SJSA1 (cell line): ENCODE measurements at regions not wholly inside any gene's neighbourhood (a gene's known extent, or its start where the extent isn't known, plus 50 kb on each side); places are given as distances from the start of the nearest gene placed in this dataset.

Experiments used
- DNase-seq, 2 experiments: peaks; one replicate each; pipeline ENCODE4 v3.0.0-alpha.2; 2015 to 2020; ENCODE audit warnings: low spot score in 2 of 2, low read depth in 1 of 2
- H3K27ac ChIP-seq: fragments of 250-450 bp; sonication (Bioruptor Pico); 2 replicates; pipeline ENCODE4 v1.5.1; 2020; ENCODE audit warnings: mild to moderate bottlenecking, moderate library complexity
- H3K27me3 ChIP-seq: fragments of 250-450 bp; sonication (Bioruptor Pico); replicated peaks from 2 replicates; pipeline ENCODE4 v1.5.1; 2020; ENCODE audit warnings: mild to moderate bottlenecking, moderate library complexity
- H3K36me3 ChIP-seq: fragments of 250-450 bp; sonication (Bioruptor Pico); 2 replicates; pipeline ENCODE4 v1.5.1; 2020; ENCODE audit warnings: mild to moderate bottlenecking
- H3K4me1 ChIP-seq: fragments of 250-450 bp; sonication (Bioruptor Pico); replicated peaks from 2 replicates; pipeline ENCODE4 v1.6.1; 2021; ENCODE audit warnings: mild to moderate bottlenecking
- H3K4me3 ChIP-seq: fragments of 250-450 bp; sonication (Bioruptor Pico); 2 replicates; pipeline ENCODE4 v1.5.1; 2020; ENCODE audit warnings: mild to moderate bottlenecking
- H3K9me3 ChIP-seq: fragments of 250-450 bp; sonication (Bioruptor Pico); replicated peaks from 2 replicates; pipeline ENCODE4 v1.5.1; 2020; ENCODE audit warnings: mild to moderate bottlenecking

DNA sequence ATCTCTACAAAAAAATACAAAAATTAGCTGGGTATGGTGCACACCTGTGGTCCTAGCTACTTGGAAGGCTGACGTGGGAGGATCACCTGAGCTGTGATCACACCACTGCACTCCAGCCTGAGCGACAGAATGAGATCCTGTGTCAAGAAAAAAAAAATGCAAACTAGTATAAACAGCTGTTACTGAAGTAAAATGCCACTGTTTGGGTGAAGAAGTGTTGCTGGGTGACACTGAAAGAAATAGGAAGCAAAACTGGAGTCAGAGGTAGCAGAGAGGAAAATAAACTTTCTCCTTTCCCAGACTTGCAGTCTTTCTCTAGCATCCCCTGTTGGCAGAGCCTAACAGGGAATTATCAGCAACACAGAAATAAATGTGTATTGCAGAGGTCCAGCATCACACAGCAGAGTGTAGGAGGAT, 241.2 kb upstream of the PREP start:
- Histone ChIP-seq H3K4me1 (peaks cover 6% of the 10 kb centered on the region), H3K27ac (no peak overlapping the region), H3K36me3 (no peaks in the 10 kb centered on the region), H3K27me3 (no peaks in the 10 kb centered on the region), H3K4me3 (no peak overlapping the region), H3K9me3 (no peaks in the 10 kb centered on the region)
- DNase-seq: no peak

- Histone ChIP-seq H3K4me3 (no peak overlapping the region), H3K27me3 (no peaks in the 10 kb centered on the region), H3K4me1 (peaks cover 6% of the 10 kb centered on the region), H3K36me3 (no peaks in the 10 kb centered on the region), H3K27ac (no peak overlapping the region), H3K9me3 (no peaks in the 10 kb centered on the region)
- DNase-seq: no peak
Measured at GRCh38 chr6:105642708-105643107, 239.8 kb upstream of the PREP start.

DNA sequence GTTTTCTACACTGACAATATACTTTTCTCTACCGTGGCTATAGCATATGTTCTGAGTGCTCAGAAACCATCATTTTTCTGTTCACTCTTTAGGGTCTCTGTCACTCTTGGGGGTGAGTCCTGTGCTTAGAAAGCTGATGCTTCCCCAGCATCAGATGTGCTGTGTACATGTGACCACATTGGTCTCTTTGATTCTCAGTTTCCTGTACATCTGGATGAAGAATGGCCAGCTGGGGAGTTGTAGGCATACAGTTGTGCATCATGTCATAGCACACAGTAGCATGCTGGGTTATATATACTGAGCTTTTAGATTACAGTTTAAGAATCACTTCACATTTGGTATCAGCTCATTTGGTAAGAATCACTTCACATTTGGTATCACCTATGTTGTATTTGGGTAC, 238.6 kb upstream of the PREP start:
- Histone ChIP-seq H3K27me3 (no peaks in the 10 kb centered on the region), H3K9me3 (no peaks in the 10 kb centered on the region), H3K36me3 (no peaks in the 10 kb centered on the region), H3K27ac (no peak overlapping the region), H3K4me1 (peaks cover 4% of the 10 kb centered on the region), H3K4me3 (no peak overlapping the region)
- DNase-seq: no peak

DNA sequence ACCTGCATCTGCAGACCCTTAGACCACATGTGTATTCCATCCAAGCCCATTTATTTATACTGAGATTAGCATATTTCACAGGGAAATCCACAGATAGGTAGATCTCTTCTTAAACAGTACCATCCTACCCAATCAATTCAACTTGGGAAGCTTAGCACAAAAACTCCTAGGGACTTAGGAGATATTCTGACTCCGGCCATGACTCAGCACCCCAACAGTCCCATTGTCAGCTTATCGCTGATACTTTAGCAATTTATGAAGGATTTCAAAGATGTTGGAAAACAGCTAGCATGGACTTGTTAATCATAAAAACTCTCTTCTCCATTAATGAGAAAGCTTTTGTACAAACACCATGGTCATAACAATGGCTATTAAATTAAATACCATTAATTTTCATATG, 236.2 kb upstream of the PREP start:
- Histone ChIP-seq H3K27me3 (no peaks in the 10 kb centered on the region), H3K4me3 (no peak overlapping the region), H3K4me1 (no peaks in the 10 kb centered on the region), H3K9me3 (no peaks in the 10 kb centered on the region), H3K27ac (no peak overlapping the region), H3K36me3 (no peaks in the 10 kb centered on the region)
- DNase-seq: no peak

GRCh38 chr6:105633814-105634213, 230.9 kb upstream of the PREP start:
- no peaks in the 10 kb centered on the region for H3K36me3 ChIP-seq
- H3K27me3 ChIP-seq: no peaks in the 10 kb centered on the region
- DNase-seq: no peak
- H3K9me3 ChIP-seq: peaks cover 3% of the 10 kb centered on the region; the same call in 1 of the 2 replicates
- no peak overlapping the region for H3K27ac ChIP-seq
- no peak overlapping the region for H3K4me3 ChIP-seq
- no peaks in the 10 kb centered on the region for H3K4me1 ChIP-seq

DNA sequence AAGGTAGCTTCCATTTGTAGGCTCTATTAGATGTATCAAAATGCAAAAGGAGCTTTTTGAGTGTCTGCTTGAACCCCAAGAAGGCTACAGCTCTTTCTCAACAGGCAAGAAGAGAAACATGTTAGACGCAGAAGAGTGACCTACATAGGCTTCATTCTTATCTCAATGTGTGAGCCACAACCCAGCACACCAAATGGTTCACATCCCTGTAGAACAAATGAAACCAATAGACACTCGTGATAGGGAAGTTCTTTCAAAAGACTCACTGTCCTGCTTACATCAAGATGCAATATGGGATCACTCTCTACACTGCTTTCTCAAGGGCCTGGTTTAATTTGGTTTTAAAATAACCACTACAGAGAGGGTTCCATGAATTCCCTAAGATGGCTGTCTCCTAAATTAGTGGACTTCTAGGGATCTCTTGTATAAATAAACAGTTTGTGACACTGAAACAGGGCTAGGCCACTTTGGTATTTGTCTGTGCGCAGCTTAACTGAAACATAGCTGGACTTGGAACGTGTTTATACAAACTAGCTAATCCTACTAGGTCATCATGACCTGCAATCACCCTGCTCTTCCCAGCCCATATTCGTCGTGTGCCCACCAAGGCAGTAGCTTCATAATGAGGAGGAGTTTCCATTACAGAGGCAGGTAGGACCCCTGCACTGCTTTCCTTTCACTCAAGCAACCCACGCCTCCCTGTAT, 225.4 kb upstream of the PREP start:
- H3K4me3 ChIP-seq: no peak overlapping the region
- peaks cover 2% of the 10 kb centered on the region; the same call in 1 of the 2 replicates for H3K4me1 ChIP-seq
- DNase-seq: no peak
- no peaks in the 10 kb centered on the region for H3K9me3 ChIP-seq
- no peaks in the 10 kb centered on the region for H3K36me3 ChIP-seq
- H3K27ac ChIP-seq: no peak overlapping the region
- H3K27me3 ChIP-seq: no peaks in the 10 kb centered on the region

GRCh38 chr6:105626295-105627158, 223.6 kb upstream of the PREP start:
- Histone ChIP-seq H3K27me3 (no peaks in the 10 kb centered on the region), H3K4me3 (no peak overlapping the region), H3K4me1 (peaks cover 2% of the 10 kb centered on the region; the same call in 1 of the 2 replicates), H3K36me3 (no peaks in the 10 kb centered on the region), H3K9me3 (no peaks in the 10 kb centered on the region), H3K27ac (no peak overlapping the region)
- no peak for DNase-seq

DNA sequence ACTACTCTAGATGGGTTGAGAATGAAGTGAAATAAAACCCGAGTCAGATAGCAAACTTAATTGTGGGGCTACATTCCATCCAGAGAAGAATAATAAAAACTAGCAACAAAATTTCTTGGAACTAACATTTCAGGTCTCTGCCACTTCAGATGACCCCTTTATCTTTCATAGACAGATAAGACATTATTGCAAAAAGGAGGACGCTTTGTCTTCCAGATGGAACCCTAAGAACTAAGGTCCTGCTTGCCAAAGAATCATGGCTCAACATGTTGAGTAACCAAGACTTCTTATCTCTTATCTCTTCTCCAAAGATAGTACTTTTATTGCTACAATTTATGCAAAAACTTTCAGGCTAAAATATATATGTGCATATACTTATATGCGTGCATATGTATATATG, 221.1 kb upstream of the PREP start:
- no peak for DNase-seq

GRCh38 chr6:105622226-105622625, 219.3 kb upstream of the PREP start:
- no peak overlapping the region for H3K27ac ChIP-seq
- H3K36me3 ChIP-seq: no peaks in the 10 kb centered on the region
- no peak for DNase-seq
- H3K9me3 ChIP-seq: no peaks in the 10 kb centered on the region; the same call in 1 of the 2 replicates
- peaks cover 2% of the 10 kb centered on the region; the same call in 1 of the 2 replicates for H3K4me1 ChIP-seq
- no peak overlapping the region for H3K4me3 ChIP-seq
- no peaks in the 10 kb centered on the region for H3K27me3 ChIP-seq

More for the DNA sequence above, 221.1 kb upstream of the PREP start:
- Histone ChIP-seq H3K4me3 (no peak overlapping the region), H3K27me3 (no peaks in the 10 kb centered on the region), H3K27ac (no peak overlapping the region), H3K4me1 (peaks cover 2% of the 10 kb centered on the region; the same call in 1 of the 2 replicates), H3K36me3 (no peaks in the 10 kb centered on the region), H3K9me3 (no peaks in the 10 kb centered on the region; the same call in 1 of the 2 replicates)

GRCh38 chr6:105621564-105622175, 218.8 kb upstream of the PREP start:
- Histone ChIP-seq H3K36me3 (no peaks in the 10 kb centered on the region), H3K4me1 (peaks cover 2% of the 10 kb centered on the region; the same call in 1 of the 2 replicates), H3K4me3 (no peak overlapping the region), H3K27me3 (no peaks in the 10 kb centered on the region), H3K27ac (no peak overlapping the region), H3K9me3 (no peaks in the 10 kb centered on the region; the same call in 1 of the 2 replicates)
- DNase-seq: no peak

- DNase-seq: no peak
- Histone ChIP-seq H3K27me3 (no peaks in the 10 kb centered on the region), H3K9me3 (no peaks in the 10 kb centered on the region; the same call in 1 of the 2 replicates), H3K4me3 (no peak overlapping the region), H3K36me3 (no peaks in the 10 kb centered on the region), H3K27ac (no peak overlapping the region), H3K4me1 (no peaks in the 10 kb centered on the region)
Measured at GRCh38 chr6:105620878-105621277, 218.0 kb upstream of the PREP start.

- no peak for DNase-seq
- H3K27ac ChIP-seq: no peak overlapping the region
Measured at GRCh38 chr6:105619971-105620741, 217.3 kb upstream of the PREP start.

DNA sequence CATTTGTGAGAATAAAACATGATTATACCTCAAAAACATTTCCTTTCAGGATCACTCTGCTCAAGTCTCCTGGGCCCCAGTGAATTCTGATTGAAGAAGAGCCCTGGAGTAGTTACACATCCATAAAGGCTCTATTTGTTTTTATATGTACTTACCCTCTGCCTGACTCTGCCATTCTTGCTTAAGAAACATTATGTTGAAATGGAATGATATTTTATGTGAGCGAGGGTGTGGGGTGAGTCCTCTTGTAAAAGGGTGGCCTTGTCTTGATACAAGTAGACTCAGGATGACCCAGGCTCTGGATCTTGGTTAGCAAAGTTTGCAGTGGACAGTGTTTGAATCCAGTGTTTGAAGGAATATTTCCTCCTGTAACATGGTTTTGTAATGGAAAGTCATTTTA, 215.4 kb upstream of the PREP start:
- no peak for DNase-seq
- H3K4me3 ChIP-seq: no peak overlapping the region
- no peaks in the 10 kb centered on the region for H3K4me1 ChIP-seq
- no peak overlapping the region for H3K27ac ChIP-seq
- no peaks in the 10 kb centered on the region for H3K27me3 ChIP-seq
- no peaks in the 10 kb centered on the region for H3K36me3 ChIP-seq
- no peaks in the 10 kb centered on the region; the same call in 1 of the 2 replicates for H3K9me3 ChIP-seq

More at GRCh38 chr6:105619971-105620741, 217.3 kb upstream of the PREP start:
- H3K9me3 ChIP-seq: no peaks in the 10 kb centered on the region; the same call in 1 of the 2 replicates
- H3K4me1 ChIP-seq: no peaks in the 10 kb centered on the region
- no peaks in the 10 kb centered on the region for H3K36me3 ChIP-seq
- no peak overlapping the region for H3K4me3 ChIP-seq
- H3K27me3 ChIP-seq: no peaks in the 10 kb centered on the region
